H9 (cell line): ENCODE measurements at regions not wholly inside any gene's neighbourhood (a gene's known extent, or its start where the extent isn't known, plus 50 kb on each side); places are given as distances from the start of the nearest gene placed in this dataset.

Experiments used
- DNase-seq: peaks from one replicate; pipeline ENCODE4 v3.0.0-alpha.2; 2017
- H2AFZ ChIP-seq: one replicate; pipeline ENCODE4 v1.6.1; 2013; ENCODE audit warnings: mild to moderate bottlenecking, low read length, control low read depth, moderate library complexity
- H2AK5ac ChIP-seq: 2 replicates; pipeline ENCODE4 v1.6.1; 2013; ENCODE audit warnings: low read length, control low read depth, mixed read lengths; ENCODE audit not compliant: insufficient read length
- H2BK120ac ChIP-seq: one replicate; pipeline ENCODE4 v1.6.1; 2013; ENCODE audit warnings: low read depth, mild to moderate bottlenecking, low read length, control low read depth, inconsistent platforms; ENCODE audit not compliant: poor library complexity, severe bottlenecking
- H2BK12ac ChIP-seq: 2 replicates; pipeline ENCODE4 v1.6.1; 2013; ENCODE audit warnings: low read length, control low read depth, mixed read lengths, low read depth; ENCODE audit not compliant: insufficient read length
- H2BK15ac ChIP-seq: 2 replicates; pipeline ENCODE4 v1.6.1; 2013; ENCODE audit warnings: low read depth, low read length, control low read depth
- H2BK20ac ChIP-seq: one replicate; pipeline ENCODE4 v1.6.1; 2013; ENCODE audit warnings: low read depth, mild to moderate bottlenecking, low read length, control low read depth, inconsistent platforms; ENCODE audit not compliant: poor library complexity, severe bottlenecking
- H2BK5ac ChIP-seq: 2 replicates; pipeline ENCODE4 v1.6.1; 2013; ENCODE audit warnings: low read length, control low read depth, mixed read lengths; ENCODE audit not compliant: insufficient read length
- H3K14ac ChIP-seq: 2 replicates; pipeline ENCODE4 v1.6.1; 2013; ENCODE audit warnings: low read length, control low read depth; ENCODE audit not compliant: insufficient read depth
- H3K18ac ChIP-seq: 2 replicates; pipeline ENCODE4 v1.6.1; 2013; ENCODE audit warnings: low read depth, mild to moderate bottlenecking, mixed read lengths, low read length, control low read depth; ENCODE audit not compliant: insufficient read length
- H3K23ac ChIP-seq: 2 replicates; pipeline ENCODE4 v1.6.1; 2013; ENCODE audit warnings: low read length, control low read depth, mixed read lengths, low read depth; ENCODE audit not compliant: insufficient read length
- H3K23me2 ChIP-seq: 2 replicates; pipeline ENCODE4 v1.6.1; 2013; ENCODE audit warnings: low read depth, mild to moderate bottlenecking, mixed read lengths, low read length, control low read depth; ENCODE audit not compliant: insufficient read length, poor library complexity, severe bottlenecking
- H3K27ac ChIP-seq: 2 replicates; pipeline ENCODE4 v1.5.1; 2013; ENCODE audit warnings: low read length, control low read depth, mixed read lengths, low read depth; ENCODE audit not compliant: insufficient read length
- H3K27me3 ChIP-seq: 2 replicates; pipeline ENCODE4 v1.6.1; 2013; ENCODE audit warnings: low read length, control low read depth, inconsistent platforms; ENCODE audit not compliant: insufficient read depth
- H3K4ac ChIP-seq: 2 replicates; pipeline ENCODE4 v1.6.1; 2013; ENCODE audit warnings: low read depth, mild to moderate bottlenecking, control low read depth, inconsistent platforms, low read length, moderate library complexity
- H3K4me1 ChIP-seq: 2 replicates; pipeline ENCODE4 v1.6.1; 2013; ENCODE audit warnings: low read length, control low read depth, inconsistent platforms; ENCODE audit not compliant: insufficient read depth
- H3K4me2 ChIP-seq: 2 replicates; pipeline ENCODE4 v1.6.1; 2013; ENCODE audit warnings: low read length, control low read depth, mixed read lengths; ENCODE audit not compliant: insufficient read length, insufficient read depth
- H3K56ac ChIP-seq: 2 replicates; pipeline ENCODE4 v1.6.1; 2013; ENCODE audit warnings: low read depth, mild to moderate bottlenecking, mixed read lengths, low read length, control low read depth; ENCODE audit not compliant: insufficient read length
- H3K79me1 ChIP-seq: 2 replicates; pipeline ENCODE4 v1.6.1; 2013; ENCODE audit warnings: low read depth, mild to moderate bottlenecking, moderate library complexity, low read length, control low read depth, inconsistent platforms; ENCODE audit not compliant: insufficient read depth, poor library complexity, severe bottlenecking
- H3K79me2 ChIP-seq: 2 replicates; pipeline ENCODE4 v1.6.1; 2013; ENCODE audit warnings: low read length, control low read depth, inconsistent platforms; ENCODE audit not compliant: insufficient read depth
- H3K9ac ChIP-seq: 2 replicates; pipeline ENCODE4 v1.6.1; 2013; ENCODE audit warnings: low read length, control low read depth, mixed read lengths; ENCODE audit not compliant: insufficient read length; ENCODE audit errors: extremely low read depth
- H3K9me3 ChIP-seq: one replicate; pipeline ENCODE4 v1.6.1; 2013; ENCODE audit warnings: low read depth, low read length, inconsistent platforms; ENCODE audit not compliant: control insufficient read depth
- H3T11ph ChIP-seq: one replicate; pipeline ENCODE4 v1.6.1; 2013; ENCODE audit warnings: mild to moderate bottlenecking, low read length, control low read depth, inconsistent platforms
- H4K20me1 ChIP-seq: one replicate; pipeline ENCODE4 v1.6.1; 2013; ENCODE audit not compliant: control insufficient read depth, insufficient read length, insufficient read depth
- H4K5ac ChIP-seq: 2 replicates; pipeline ENCODE4 v1.6.1; 2013; ENCODE audit warnings: low read depth, mild to moderate bottlenecking, mixed read lengths, low read length, control low read depth; ENCODE audit not compliant: insufficient read length
- H4K8ac ChIP-seq: replicated peaks from 2 replicates; pipeline ENCODE4 v1.6.1; 2013; ENCODE audit warnings: low read length, control low read depth, mixed read lengths, low read depth; ENCODE audit not compliant: insufficient read length
- H4K91ac ChIP-seq: 2 replicates; pipeline ENCODE4 v1.6.1; 2013; ENCODE audit warnings: low read depth, mild to moderate bottlenecking, moderate library complexity, mixed read lengths, low read length, control low read depth; ENCODE audit not compliant: insufficient read length
- H3K27ac Mint-ChIP-seq, 3 experiments: 2 replicates in 2 of 3; 3 replicates in 1 of 3; pipeline ENCODE4 v1.8.0; 2020 to 2021; ENCODE audit warnings: mixed read lengths in 3 of 3, mild to moderate bottlenecking in 1 of 3, moderate library complexity in 1 of 3
- H3K27me3 Mint-ChIP-seq: 2 replicates; pipeline ENCODE4 v1.8.0; 2021; ENCODE audit warnings: low read depth, mild to moderate bottlenecking, moderate library complexity, mixed read lengths
- H3K36me3 Mint-ChIP-seq, 3 experiments: 2 replicates in 2 of 3; 3 replicates in 1 of 3; pipeline ENCODE4 v1.8.0; 2020 to 2021; ENCODE audit warnings: low read depth in 3 of 3, mixed read lengths in 3 of 3; ENCODE audit not compliant: insufficient read depth in 1 of 3
- H3K4me1 Mint-ChIP-seq, 2 experiments: 2 replicates each; pipeline ENCODE4 v1.8.0; 2020; ENCODE audit warnings: mixed read lengths in 2 of 2
- H3K4me3 Mint-ChIP-seq, 2 experiments: 2 replicates in 1 of 2; 3 replicates in 1 of 2; pipeline ENCODE4 v1.8.0; 2020 to 2021; ENCODE audit warnings: mild to moderate bottlenecking in 2 of 2, mixed read lengths in 2 of 2, moderate library complexity in 1 of 2
- H3K9me3 Mint-ChIP-seq, 2 experiments: 2 replicates in 1 of 2; 3 replicates in 1 of 2; pipeline ENCODE4 v1.8.0; 2020; ENCODE audit warnings: mild to moderate bottlenecking in 2 of 2, mixed read lengths in 2 of 2, moderate library complexity in 1 of 2
- WGBS: extraction: QIAGEN DNeasy Blood & Tissue Kit; methylation state at CpG from one replicate; pipeline ENCODE4 v1.1.7; 2013; ENCODE audit warnings: missing lambda C conversion rate, low lambda C conversion rate, mixed read lengths; ENCODE audit not compliant: insufficient read length; ENCODE audit errors: extremely low coverage; 5-methylcytosine and 5-hydroxymethylcytosine counted together
- TF ChIP-seq, protein P1 (sequence below): fragments of 200-600 bp; sonication (generic); conservative IDR thresholded peaks from 3 replicates; pipeline ENCODE4 v1.8.0; 2021; ENCODE audit warnings: antibody characterized with exemption, mild to moderate bottlenecking

DNA sequence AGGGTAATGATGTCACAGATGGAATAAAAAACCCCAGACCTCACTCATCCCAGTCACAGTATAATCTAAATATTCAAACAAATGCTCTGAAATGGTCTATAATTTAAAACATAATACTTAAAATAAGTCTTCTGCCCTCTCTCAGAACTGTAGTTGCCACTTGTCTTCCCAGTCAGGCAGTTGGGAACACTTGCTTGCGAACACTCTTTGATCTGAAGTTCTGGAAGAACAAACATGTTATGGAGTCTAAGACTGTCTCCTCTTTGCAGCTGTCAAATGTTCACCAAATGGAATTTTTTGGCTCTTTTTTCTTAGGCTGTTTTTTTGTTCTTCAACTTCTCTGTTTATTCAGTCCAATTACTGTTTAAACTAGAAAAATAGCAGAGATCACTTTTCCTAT lies 711.1 kb upstream of the GOLIM4 start:
- H3K36me3 Mint-ChIP-seq: peaks cover 0 to 2% (median 0%) of the 10 kb centered on the region in 3 experiments; a peak in 1 of 7 replicates
- H3K79me2 ChIP-seq: no peaks in the 10 kb centered on the region
- no peak overlapping the region for H2AK5ac ChIP-seq
- H3K23me2 ChIP-seq: no peaks in the 10 kb centered on the region
- H3K9me3 ChIP-seq: no peaks in the 10 kb centered on the region
- no peaks in the 10 kb centered on the region for H3K27me3 ChIP-seq
- H3K4me3 Mint-ChIP-seq: no peak overlapping the region
- no peak overlapping the region for H2BK5ac ChIP-seq
- H2AFZ ChIP-seq: no peak overlapping the region
- TF ChIP-seq, protein P1, sequence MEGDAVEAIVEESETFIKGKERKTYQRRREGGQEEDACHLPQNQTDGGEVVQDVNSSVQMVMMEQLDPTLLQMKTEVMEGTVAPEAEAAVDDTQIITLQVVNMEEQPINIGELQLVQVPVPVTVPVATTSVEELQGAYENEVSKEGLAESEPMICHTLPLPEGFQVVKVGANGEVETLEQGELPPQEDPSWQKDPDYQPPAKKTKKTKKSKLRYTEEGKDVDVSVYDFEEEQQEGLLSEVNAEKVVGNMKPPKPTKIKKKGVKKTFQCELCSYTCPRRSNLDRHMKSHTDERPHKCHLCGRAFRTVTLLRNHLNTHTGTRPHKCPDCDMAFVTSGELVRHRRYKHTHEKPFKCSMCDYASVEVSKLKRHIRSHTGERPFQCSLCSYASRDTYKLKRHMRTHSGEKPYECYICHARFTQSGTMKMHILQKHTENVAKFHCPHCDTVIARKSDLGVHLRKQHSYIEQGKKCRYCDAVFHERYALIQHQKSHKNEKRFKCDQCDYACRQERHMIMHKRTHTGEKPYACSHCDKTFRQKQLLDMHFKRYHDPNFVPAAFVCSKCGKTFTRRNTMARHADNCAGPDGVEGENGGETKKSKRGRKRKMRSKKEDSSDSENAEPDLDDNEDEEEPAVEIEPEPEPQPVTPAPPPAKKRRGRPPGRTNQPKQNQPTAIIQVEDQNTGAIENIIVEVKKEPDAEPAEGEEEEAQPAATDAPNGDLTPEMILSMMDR: no peak
- H3K27ac Mint-ChIP-seq: peak overlapping the region in 2 of 3 experiments; percentile 71 to 93; a peak in 4 of 7 replicates
- H3K4me1 ChIP-seq: peaks cover 2% of the 10 kb centered on the region
- H2BK15ac ChIP-seq: no peak overlapping the region
- no peak overlapping the region for H2BK20ac ChIP-seq
- H2BK120ac ChIP-seq: no peak overlapping the region
- no peak overlapping the region for H4K8ac ChIP-seq
- H3K9ac ChIP-seq: no peak overlapping the region
- no peak overlapping the region for H2BK12ac ChIP-seq
- WGBS: no CpG with 5 or more reads among the region's 1 CpG
- H3K27me3 Mint-ChIP-seq: no peaks in the 10 kb centered on the region
- H3K18ac ChIP-seq: no peak overlapping the region
- no peak overlapping the region for H4K5ac ChIP-seq
- no peak overlapping the region for H3K4me2 ChIP-seq
- no peak overlapping the region for H4K91ac ChIP-seq
- no peaks in the 10 kb centered on the region for H3K79me1 ChIP-seq
- no peak overlapping the region for H3K23ac ChIP-seq
- H3K14ac ChIP-seq: no peak overlapping the region
- no peak for DNase-seq
- no peak overlapping the region for H3K56ac ChIP-seq
- H4K20me1 ChIP-seq: no peaks in the 10 kb centered on the region
- H3K4me1 Mint-ChIP-seq: peaks cover 39 to 45% of the 10 kb centered on the region in 2 experiments
- no peaks in the 10 kb centered on the region for H3K9me3 Mint-ChIP-seq
- no peak overlapping the region for H3K27ac ChIP-seq
- no peak overlapping the region for H3K4ac ChIP-seq
- no peak overlapping the region for H3T11ph ChIP-seq
